Chondrocyte (in vitro differentiated cells): ENCODE measurements at regions not wholly inside any gene's neighbourhood (a gene's known extent, or its start where the extent isn't known, plus 50 kb on each side); places are given as distances from the start of the nearest gene placed in this dataset.

ENCODE experiments used
- DNase-seq: peaks from one replicate; pipeline ENCODE4 v3.0.0; 2021; ENCODE audit warnings: mixed read lengths, low spot score
- H3K27ac Mint-ChIP-seq: one replicate; pipeline ENCODE4 v1.8.0; 2021; ENCODE audit warnings: mild to moderate bottlenecking, moderate library complexity, mixed read lengths; ENCODE audit not compliant: unreplicated experiment
- H3K27me3 Mint-ChIP-seq: 2 replicates; pipeline ENCODE4 v1.8.0; 2021; ENCODE audit warnings: low read depth, mixed read lengths
- H3K36me3 Mint-ChIP-seq: 2 replicates; pipeline ENCODE4 v1.8.0; 2021; ENCODE audit warnings: low read depth, mixed read lengths
- H3K4me1 Mint-ChIP-seq: 2 replicates; pipeline ENCODE4 v1.8.0; 2021; ENCODE audit warnings: low read depth, mild to moderate bottlenecking, mixed read lengths
- H3K4me3 Mint-ChIP-seq: one replicate; pipeline ENCODE4 v1.8.0; 2021; ENCODE audit warnings: mild to moderate bottlenecking, moderate library complexity, mixed read lengths; ENCODE audit not compliant: unreplicated experiment
- H3K9me3 Mint-ChIP-seq: 2 replicates; pipeline ENCODE4 v1.8.0; 2021; ENCODE audit warnings: low read depth, mixed read lengths
- TF ChIP-seq, protein P1 (sequence below): fragments of 200-600 bp; sonication (generic); IDR thresholded peaks from 2 replicates; pipeline ENCODE4 v1.5.0; 2021; ENCODE audit warnings: antibody characterized with exemption, mild to moderate bottlenecking, moderate library complexity

- Mint-ChIP-seq H3K9me3 (peaks cover 3% of the 10 kb centered on the region), H3K36me3 (no peaks in the 10 kb centered on the region), H3K4me3 (no peak overlapping the region), H3K27ac (no peak overlapping the region), H3K27me3 (no peaks in the 10 kb centered on the region), H3K4me1 (no peaks in the 10 kb centered on the region)
- DNase-seq: no peak
- TF ChIP-seq, protein P1, sequence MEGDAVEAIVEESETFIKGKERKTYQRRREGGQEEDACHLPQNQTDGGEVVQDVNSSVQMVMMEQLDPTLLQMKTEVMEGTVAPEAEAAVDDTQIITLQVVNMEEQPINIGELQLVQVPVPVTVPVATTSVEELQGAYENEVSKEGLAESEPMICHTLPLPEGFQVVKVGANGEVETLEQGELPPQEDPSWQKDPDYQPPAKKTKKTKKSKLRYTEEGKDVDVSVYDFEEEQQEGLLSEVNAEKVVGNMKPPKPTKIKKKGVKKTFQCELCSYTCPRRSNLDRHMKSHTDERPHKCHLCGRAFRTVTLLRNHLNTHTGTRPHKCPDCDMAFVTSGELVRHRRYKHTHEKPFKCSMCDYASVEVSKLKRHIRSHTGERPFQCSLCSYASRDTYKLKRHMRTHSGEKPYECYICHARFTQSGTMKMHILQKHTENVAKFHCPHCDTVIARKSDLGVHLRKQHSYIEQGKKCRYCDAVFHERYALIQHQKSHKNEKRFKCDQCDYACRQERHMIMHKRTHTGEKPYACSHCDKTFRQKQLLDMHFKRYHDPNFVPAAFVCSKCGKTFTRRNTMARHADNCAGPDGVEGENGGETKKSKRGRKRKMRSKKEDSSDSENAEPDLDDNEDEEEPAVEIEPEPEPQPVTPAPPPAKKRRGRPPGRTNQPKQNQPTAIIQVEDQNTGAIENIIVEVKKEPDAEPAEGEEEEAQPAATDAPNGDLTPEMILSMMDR: no peak
Observed at GRCh38 chr17:14637260-14637659, 336.4 kb downstream of the HS3ST3B1 start.

DNA sequence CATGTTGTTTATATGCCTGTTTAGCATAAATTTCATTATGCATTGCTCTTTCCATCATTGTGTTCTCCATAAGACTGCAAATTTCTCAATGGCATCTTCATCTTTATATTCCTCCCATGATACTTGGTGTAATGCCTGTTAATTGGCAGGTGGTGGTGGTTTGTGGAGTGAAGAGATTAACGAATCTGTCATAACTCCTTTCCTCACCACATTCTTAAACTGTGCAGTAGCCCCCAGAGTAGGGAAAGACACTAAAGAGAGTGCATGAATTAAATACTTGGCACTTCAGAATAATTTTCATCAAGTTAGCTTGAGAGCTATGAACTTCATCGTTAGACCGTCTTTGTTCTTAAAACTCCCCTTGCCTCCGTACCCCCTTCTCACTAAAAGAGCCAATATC lies 329.7 kb downstream of the HS3ST3B1 start:
- no peaks in the 10 kb centered on the region for H3K36me3 Mint-ChIP-seq
- no peak overlapping the region for H3K4me3 Mint-ChIP-seq
- TF ChIP-seq, protein P1: no peak
- no peak overlapping the region for H3K27ac Mint-ChIP-seq
- no peaks in the 10 kb centered on the region for H3K9me3 Mint-ChIP-seq
- DNase-seq: no peak
- no peaks in the 10 kb centered on the region for H3K27me3 Mint-ChIP-seq
- no peaks in the 10 kb centered on the region for H3K4me1 Mint-ChIP-seq

GRCh38 chr17:14630046-14630445 lies 329.2 kb downstream of the HS3ST3B1 start:
- Mint-ChIP-seq H3K9me3 (no peaks in the 10 kb centered on the region), H3K27ac (no peak overlapping the region), H3K36me3 (no peaks in the 10 kb centered on the region), H3K4me3 (no peak overlapping the region), H3K4me1 (no peaks in the 10 kb centered on the region), H3K27me3 (no peaks in the 10 kb centered on the region)
- no peak for DNase-seq
- TF ChIP-seq, protein P1: no peak

DNA sequence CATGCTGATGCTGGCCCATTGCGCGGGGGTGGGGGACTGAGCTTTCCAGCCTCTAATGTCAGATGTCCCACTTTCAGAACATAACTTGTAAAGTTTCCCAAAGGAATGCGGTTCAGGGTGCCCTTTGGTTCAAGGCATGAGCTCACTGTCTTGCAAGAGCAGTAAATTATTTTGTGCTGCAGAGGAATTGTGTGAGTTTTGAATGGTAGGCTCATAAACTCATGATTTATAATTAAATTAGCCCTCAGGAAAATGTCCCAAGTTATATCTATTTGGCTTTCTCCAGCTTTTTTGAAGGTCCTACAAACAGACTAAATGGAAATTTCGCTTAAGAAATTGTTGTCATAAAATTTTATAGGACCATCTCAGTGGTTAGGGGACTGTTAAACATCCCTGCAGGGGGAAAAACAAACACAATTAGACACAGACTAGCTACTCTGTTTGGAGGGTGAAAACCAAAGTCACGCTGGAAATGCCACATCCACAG lies 321.8 kb downstream of the HS3ST3B1 start:
- no peak for DNase-seq
- peaks cover 2% of the 10 kb centered on the region for H3K9me3 Mint-ChIP-seq
- no peaks in the 10 kb centered on the region for H3K36me3 Mint-ChIP-seq
- H3K27me3 Mint-ChIP-seq: no peaks in the 10 kb centered on the region
- TF ChIP-seq, protein P1: no peak
- no peak overlapping the region for H3K27ac Mint-ChIP-seq
- H3K4me1 Mint-ChIP-seq: peaks cover 10% of the 10 kb centered on the region
- H3K4me3 Mint-ChIP-seq: no peak overlapping the region

- H3K27ac Mint-ChIP-seq: no peak overlapping the region
- no peak for DNase-seq
- no peaks in the 10 kb centered on the region for H3K27me3 Mint-ChIP-seq
- TF ChIP-seq, protein P1: no peak
- H3K4me3 Mint-ChIP-seq: no peak overlapping the region
- H3K36me3 Mint-ChIP-seq: no peaks in the 10 kb centered on the region
- peaks cover 14% of the 10 kb centered on the region for H3K4me1 Mint-ChIP-seq
- peaks cover 2% of the 10 kb centered on the region for H3K9me3 Mint-ChIP-seq
Observed at GRCh38 chr17:14621826-14622614, 321.1 kb downstream of the HS3ST3B1 start.
